NCI-H146 treated with DMSO at 0.1 percent for 48 hours (cell line): ENCODE measurements at regions not wholly inside any gene's neighbourhood (a gene's known extent, or its start where the extent isn't known, plus 50 kb on each side); places are given as distances from the start of the nearest gene placed in this dataset.
A peak's percentile ranks its signal among the peaks of the same experiment; 100 is the strongest.
"Not testable (repeated sequence)": the region's sequence is repeated elsewhere in the genome, so short reads cannot be mapped to it uniquely, and the experiment has no call there.

Experiments
- DNase-seq: peaks from one replicate; lab custom pipeline; 2025; ENCODE audit not compliant: unreplicated experiment; lab: John Stamatoyannopoulos, UW

GRCh38 chr7:13817230-13817629, 172.2 kb downstream of the ETV1 start:
- DNase-seq, result not testable (repeated sequence)

GRCh38 chr7:13821152-13821787, 168.2 kb downstream of the ETV1 start:
- no peak for DNase-seq

- DNase-seq, result no peak
Measured at GRCh38 chr7:13822678-13823077, 166.8 kb downstream of the ETV1 start.

GRCh38 chr7:13826752-13827151, 162.7 kb downstream of the ETV1 start:
- DNase-seq, result no peak

GRCh38 chr7:13827716-13828115, 161.8 kb downstream of the ETV1 start:
- no peak for DNase-seq

GRCh38 chr7:13829231-13829630, 160.2 kb downstream of the ETV1 start:
- no peak for DNase-seq

GRCh38 chr7:13829914-13830900, 159.3 kb downstream of the ETV1 start:
- no peak for DNase-seq

- no peak for DNase-seq
Measured at GRCh38 chr7:13832346-13832745, 157.1 kb downstream of the ETV1 start.

- DNase-seq, result no peak
Measured at GRCh38 chr7:13834328-13834761, 155.1 kb downstream of the ETV1 start.

GRCh38 chr7:13835442-13835841, 154.0 kb downstream of the ETV1 start:
- no peak for DNase-seq

GRCh38 chr7:13839063-13839462, 150.4 kb downstream of the ETV1 start:
- peak; percentile 90 for DNase-seq
